Mucosa of stomach (tissue), 1 donor: ENCODE measurements at regions not wholly inside any gene's neighbourhood (a gene's known extent, or its start where the extent isn't known, plus 50 kb on each side); places are given as distances from the start of the nearest gene placed in this dataset.

Experiments used
- H3K27me3 ChIP-seq: one replicate; pipeline ENCODE4 v1.7.0; 2013; ENCODE audit warnings: mild to moderate bottlenecking, low read length; ENCODE audit not compliant: control insufficient read depth, insufficient read depth
- H3K36me3 ChIP-seq: one replicate; pipeline ENCODE4 v1.7.0; 2013; ENCODE audit warnings: low read length; ENCODE audit not compliant: control insufficient read depth, insufficient read depth
- H3K4me1 ChIP-seq: one replicate; pipeline ENCODE4 v1.7.0; 2013; ENCODE audit warnings: mild to moderate bottlenecking, low read length; ENCODE audit not compliant: control insufficient read depth, insufficient read depth
- H3K4me3 ChIP-seq: one replicate; pipeline ENCODE4 v1.7.0; 2013; ENCODE audit warnings: low read length
- H3K9ac ChIP-seq: one replicate; pipeline ENCODE4 v1.7.0; 2013; ENCODE audit warnings: mild to moderate bottlenecking, low read length, moderate library complexity
- H3K9me3 ChIP-seq: one replicate; pipeline ENCODE4 v1.7.0; 2013; ENCODE audit warnings: mild to moderate bottlenecking, low read length, moderate library complexity; ENCODE audit not compliant: control insufficient read depth
- donor health status: Pancreatic carcinoma.

DNA sequence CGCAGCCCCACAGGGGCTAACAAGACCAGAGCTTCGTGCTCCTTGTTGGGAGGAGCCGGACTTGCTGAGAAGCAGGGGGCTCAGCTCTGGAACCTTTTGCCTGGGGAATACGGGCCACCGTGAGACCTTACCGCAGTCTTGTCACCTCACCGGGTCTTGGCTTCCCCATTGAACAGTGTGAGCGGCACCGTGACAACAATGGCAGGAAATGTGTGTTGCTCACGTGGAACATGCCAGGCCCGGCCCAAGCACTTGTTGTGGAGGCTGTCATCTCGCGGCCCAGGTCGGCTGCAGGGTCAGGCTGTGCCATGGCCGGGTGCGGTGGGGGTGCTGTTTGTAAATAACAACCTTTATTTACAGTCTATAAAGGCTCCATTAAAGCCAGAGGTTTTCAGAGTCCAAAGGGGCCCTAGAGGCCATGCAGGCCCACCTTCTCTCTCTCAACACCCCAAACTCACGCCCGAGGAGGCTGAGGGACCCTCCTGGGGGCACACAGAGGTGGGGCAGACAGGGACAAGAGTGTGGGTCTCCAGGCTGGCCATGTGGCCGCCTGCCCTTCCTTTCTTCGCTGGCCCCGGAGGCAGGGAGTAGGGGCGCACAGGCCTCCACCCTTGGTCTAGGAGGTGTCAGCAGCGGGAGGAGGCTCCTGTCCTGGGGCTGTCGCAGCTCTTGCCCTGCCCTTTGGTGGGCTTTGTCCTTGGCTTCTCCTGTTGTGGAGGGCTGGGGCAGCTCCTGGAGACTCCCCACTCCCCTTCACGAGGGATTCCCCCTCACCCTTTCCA lies 79.7 kb downstream of the TSPAN17 start:
- H3K9me3 ChIP-seq, result no peaks in the 10 kb centered on the region
- H3K27me3 ChIP-seq, result peaks cover 26% of the 10 kb centered on the region
- no peak overlapping the region for H3K4me3 ChIP-seq

DNA sequence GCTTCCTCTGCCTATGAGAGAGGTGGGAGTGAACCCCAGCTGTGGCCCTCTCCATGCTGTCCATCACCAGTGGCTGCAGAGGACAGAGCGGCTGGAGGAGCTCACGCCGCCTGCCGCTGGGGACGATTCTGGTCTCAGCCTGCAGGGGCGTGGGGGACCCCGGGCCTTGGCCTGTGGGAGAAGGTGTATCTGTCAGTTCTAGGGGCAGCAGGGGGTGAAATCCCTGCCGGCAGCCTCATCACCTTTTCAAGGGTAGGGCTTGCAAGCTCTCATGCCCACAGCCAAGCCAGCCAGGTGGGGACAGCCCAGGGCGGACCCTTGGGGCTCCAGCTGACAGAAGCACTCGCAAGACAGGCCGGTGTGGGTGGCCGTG lies 80.2 kb downstream of the TSPAN17 start:
- H3K27me3 ChIP-seq, result peaks cover 25% of the 10 kb centered on the region
- H3K4me3 ChIP-seq, result no peak overlapping the region
- H3K9me3 ChIP-seq, result no peaks in the 10 kb centered on the region
- H3K4me1 ChIP-seq, result no peaks in the 10 kb centered on the region
- H3K9ac ChIP-seq, result no peak overlapping the region
- no peaks in the 10 kb centered on the region for H3K36me3 ChIP-seq

More for the DNA sequence above, 79.7 kb downstream of the TSPAN17 start:
- no peak overlapping the region for H3K9ac ChIP-seq
- H3K4me1 ChIP-seq, result no peaks in the 10 kb centered on the region
- no peaks in the 10 kb centered on the region for H3K36me3 ChIP-seq

DNA sequence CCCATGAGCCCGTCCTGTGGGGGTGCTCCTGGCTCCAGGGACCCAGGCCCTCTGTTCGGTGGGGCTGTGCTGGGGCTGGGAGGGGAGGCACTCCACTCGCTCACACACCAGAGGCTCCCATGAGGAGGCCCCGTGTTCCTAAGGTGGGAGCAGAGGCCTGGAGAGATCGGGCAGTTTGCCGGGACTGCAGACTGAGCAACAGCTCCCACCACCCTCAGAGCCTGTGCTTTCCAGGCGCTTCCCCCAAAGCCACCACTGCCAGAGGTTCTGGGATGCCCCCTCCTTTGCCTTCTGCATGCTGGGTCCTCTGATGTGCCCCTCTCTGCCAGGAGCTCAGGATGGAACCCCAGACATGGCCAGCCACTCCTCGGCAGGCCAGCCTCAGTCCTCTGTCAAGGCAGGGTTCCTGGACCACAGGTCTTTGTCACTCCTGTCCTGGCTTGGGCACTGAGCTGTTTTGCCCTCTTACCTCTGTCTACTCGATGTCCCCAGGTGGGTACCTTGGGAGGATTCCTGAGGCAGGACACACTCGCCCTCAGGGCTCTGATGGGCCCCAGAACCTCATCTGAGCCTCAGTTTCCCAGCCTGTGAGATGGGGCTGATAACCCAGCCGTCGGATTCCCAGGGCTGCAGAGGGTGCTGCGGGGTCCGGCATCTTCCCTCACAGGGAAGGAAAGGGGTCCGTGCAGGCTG lies 80.8 kb downstream of the TSPAN17 start:
- H3K9ac ChIP-seq, result no peak overlapping the region
- no peaks in the 10 kb centered on the region for H3K9me3 ChIP-seq
- H3K27me3 ChIP-seq, result peaks cover 22% of the 10 kb centered on the region
- no peaks in the 10 kb centered on the region for H3K4me1 ChIP-seq
- no peaks in the 10 kb centered on the region for H3K36me3 ChIP-seq
- H3K4me3 ChIP-seq, result no peak overlapping the region

DNA sequence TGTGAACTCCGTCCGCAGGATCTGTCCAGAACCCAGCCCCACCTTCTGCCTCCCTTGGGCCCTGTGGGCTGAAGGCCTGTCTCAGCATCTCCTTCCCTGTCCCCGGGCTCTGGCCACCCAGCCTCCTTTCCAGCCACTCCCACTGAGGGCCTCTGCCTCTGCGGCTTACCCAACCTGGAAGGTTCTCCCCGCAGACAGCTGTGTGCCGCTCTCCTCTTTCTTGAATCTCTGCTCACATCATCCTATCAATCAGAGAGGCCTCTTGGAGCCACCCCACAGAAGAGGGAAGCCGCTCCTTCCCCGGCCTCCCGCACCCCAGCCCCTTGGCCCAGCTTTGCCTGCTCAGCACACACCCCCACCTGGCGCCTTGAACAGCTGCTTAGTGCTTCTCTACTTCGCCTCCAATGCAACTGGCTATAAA lies 81.5 kb upstream of the UNC5A start:
- H3K36me3 ChIP-seq, result no peaks in the 10 kb centered on the region
- H3K9ac ChIP-seq, result no peak overlapping the region
- no peaks in the 10 kb centered on the region for H3K4me1 ChIP-seq
- no peak overlapping the region for H3K4me3 ChIP-seq
- peaks cover 18% of the 10 kb centered on the region for H3K27me3 ChIP-seq
- H3K9me3 ChIP-seq, result no peaks in the 10 kb centered on the region

DNA sequence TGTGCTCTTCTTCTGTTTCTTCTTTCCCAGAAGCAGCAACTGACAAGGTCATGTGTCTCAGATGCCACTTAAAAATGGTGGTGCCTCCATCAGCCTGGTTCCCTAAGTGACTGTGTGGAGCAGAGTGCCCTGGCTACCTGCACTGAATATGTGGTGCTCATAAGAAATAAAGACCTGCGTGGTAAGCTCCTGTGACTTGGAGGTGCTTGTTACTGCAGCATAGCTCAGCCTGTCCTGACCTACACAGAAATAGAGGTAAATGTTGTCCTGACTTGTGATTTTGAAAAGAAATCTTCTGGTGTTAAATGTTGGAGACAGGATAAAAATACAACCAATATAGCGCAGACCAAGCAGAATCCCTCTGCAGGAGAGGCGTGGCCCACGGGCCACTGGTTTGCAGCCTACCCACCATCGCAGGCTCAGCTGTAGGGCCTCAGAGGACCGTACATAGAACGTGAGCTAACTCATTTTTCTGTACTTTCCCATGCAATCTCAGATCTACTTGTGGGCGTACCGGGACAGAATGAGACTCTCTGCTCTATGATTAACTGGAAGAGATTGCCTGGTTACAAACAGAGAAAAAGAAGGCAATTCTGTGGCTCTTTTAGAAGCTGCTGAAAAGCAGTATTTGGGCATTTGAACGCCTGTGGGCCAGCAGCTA lies 79.4 kb upstream of the UNC5A start:
- Histone ChIP-seq H3K9me3 (no peaks in the 10 kb centered on the region), H3K4me3 (no peak overlapping the region), H3K4me1 (no peaks in the 10 kb centered on the region), H3K27me3 (peaks cover 16% of the 10 kb centered on the region), H3K9ac (no peak overlapping the region), H3K36me3 (no peaks in the 10 kb centered on the region)

DNA sequence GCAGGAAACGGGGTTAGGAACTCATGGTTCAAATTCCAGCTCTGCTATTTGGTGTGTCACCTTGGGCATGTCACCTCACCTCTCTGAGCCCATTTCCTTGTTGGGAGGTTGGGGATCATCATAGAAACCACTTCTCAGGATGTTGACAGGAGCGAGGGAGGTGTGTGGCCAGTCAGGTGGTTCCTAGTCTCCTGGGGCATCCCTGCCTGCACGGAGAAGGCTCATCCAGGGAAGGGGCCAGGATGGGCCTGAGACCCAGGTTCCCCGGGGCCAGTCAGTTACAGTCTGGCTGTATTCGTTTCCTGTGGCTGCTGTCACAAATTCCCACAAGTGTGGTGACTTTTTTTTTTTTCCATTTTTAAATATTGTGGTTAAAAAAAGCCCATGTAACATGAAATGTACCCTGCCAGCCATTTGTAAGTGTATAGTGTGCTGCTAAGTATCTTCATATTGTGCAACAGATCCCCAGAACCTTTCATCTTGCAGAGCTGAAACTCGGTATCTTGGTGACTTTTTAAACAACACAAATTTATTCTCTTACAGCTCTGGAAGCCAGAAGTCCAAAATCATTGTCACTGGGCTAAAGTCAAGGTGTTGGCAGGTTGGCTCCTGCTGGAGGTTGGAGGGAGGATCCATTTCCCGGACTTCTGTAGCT lies 78.7 kb upstream of the UNC5A start:
- no peak overlapping the region for H3K4me3 ChIP-seq
- peaks cover 9% of the 10 kb centered on the region for H3K27me3 ChIP-seq

DNA sequence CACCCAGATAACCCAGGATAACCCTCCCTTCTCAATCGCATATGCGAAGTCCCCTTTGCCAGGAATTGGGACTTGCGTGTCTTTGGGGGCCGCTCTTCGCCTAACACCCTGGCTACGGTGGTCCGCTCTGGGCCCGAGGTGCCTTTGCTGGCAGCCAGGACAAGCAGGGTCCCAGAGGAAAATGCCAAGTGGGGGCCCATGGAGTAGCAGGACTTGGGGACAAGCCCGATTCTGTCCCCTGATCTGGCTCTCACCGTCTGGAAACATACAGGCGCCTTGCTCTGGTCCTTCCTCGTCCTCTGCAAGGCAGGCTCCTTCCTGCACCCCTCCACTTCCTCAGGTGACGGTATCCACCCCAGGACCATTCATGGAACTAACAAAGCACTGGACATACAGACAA lies 78.1 kb upstream of the UNC5A start:
- Histone ChIP-seq H3K4me3 (no peak overlapping the region), H3K9ac (no peak overlapping the region), H3K4me1 (no peaks in the 10 kb centered on the region), H3K9me3 (no peaks in the 10 kb centered on the region), H3K36me3 (no peaks in the 10 kb centered on the region), H3K27me3 (peaks cover 3% of the 10 kb centered on the region)

More for the DNA sequence above, 78.7 kb upstream of the UNC5A start:
- Histone ChIP-seq H3K36me3 (no peaks in the 10 kb centered on the region), H3K9ac (no peak overlapping the region), H3K9me3 (no peaks in the 10 kb centered on the region), H3K4me1 (no peaks in the 10 kb centered on the region)

DNA sequence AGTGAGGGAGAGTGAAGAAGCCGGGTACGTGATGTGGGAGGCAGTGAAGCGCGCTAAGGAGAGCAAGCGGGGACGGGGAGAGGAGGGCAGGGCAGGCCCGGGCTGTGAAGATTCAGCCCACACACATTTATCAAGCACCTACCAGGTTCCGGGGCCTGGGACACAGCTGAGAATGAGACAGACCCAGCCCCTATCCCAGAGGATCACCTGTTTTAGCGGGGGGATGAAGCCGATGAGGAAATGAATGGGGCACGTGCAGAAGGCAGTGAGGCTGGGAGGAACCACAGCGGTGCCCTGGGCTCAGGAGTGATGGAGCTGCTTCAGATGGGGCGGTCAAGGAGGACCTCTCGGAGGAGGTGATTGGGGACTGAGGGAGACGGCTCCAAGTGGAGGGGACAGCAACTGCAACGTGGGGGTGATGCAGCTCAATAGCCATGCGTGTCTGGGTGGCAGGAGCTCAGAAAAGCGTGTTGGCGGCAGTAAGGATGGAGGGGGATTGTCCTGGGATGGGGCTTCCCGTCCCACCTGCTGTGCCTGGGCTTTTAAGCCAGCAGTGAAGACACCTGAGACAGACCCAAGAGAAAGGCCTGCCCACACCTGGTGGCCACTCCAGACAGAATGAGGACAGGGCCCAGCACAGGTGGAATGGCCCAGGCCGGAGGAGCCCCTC lies 77.5 kb upstream of the UNC5A start:
- peaks cover 6% of the 10 kb centered on the region for H3K27me3 ChIP-seq
- no peaks in the 10 kb centered on the region for H3K36me3 ChIP-seq
- no peaks in the 10 kb centered on the region for H3K4me1 ChIP-seq
- no peaks in the 10 kb centered on the region for H3K9me3 ChIP-seq
- no peak overlapping the region for H3K4me3 ChIP-seq
- H3K9ac ChIP-seq, result no peak overlapping the region

DNA sequence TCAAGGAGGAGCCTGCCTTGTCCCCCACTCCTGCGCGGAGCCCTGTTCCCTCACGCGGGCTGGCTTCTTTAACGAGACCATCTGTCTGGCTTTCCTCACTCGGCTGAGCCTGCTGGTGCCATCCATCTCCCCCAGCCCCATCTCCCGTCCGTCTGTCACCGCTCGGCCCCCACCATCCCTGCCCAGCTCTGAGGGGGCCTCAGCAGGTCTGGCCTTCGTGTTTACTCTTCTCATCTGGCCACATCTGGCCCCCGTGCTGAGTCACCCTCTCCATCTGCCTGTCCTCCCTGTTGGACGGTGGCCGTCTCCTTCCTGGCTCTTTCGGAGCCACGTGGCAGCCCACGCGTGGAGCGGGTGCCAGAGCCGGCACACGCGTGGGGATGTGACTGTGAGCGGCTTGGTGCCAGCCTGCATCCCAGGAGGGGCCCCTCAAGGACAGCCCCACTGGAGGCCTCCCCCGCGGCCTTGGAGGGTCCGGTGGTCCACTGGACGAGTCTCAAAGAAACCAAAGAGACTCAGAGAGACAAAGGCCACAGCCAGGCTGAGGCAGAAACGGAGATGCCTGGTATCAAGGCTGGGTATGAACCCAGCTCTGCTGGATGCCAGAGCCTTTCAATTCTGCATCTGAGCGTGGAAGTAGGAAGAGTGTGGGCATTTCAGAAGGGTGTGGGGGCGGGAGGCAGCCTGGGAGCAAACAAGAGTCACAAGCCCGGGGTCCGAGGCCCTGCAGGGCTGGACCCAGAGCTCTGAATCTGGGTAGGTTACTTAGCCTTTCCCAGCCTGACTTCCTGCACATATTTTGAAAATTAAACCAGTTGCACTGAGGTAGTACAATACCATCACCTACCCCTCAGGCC lies 76.7 kb upstream of the UNC5A start:
- no peaks in the 10 kb centered on the region for H3K4me1 ChIP-seq
- no peak overlapping the region for H3K4me3 ChIP-seq
- no peak overlapping the region for H3K9ac ChIP-seq
- H3K27me3 ChIP-seq, result peaks cover 6% of the 10 kb centered on the region
- H3K9me3 ChIP-seq, result no peaks in the 10 kb centered on the region
- H3K36me3 ChIP-seq, result no peaks in the 10 kb centered on the region

DNA sequence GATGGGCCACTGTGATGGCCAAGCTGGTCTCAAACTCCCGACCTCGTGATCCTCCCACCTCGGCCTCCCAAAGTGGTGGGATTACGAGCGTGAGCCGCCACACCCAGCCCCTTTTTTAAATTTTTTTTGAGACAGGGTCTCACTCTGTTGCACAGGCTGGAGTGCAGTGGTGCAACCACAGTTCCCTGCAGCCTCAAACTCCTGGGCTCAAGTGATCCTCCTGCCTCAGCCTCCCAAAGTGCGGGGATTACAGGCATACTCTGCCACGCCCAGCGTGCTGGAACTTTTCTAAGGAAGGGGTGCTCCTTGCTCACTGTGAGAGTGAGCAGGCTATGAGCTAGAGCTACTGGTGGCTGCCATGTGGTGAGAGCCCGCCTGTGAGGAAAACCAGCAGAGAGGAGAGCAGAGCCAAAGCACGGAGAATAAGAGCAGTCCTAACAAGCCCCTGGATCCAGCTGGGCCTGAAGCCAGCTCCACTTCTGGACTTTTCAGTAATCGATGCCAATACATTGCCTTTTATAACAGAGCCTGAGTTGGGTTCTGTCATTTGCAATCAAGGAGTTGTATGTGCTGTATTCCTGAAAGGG lies 75.5 kb upstream of the UNC5A start:
- Histone ChIP-seq H3K4me1 (no peaks in the 10 kb centered on the region), H3K27me3 (peaks cover 13% of the 10 kb centered on the region)

More for the DNA sequence above, 75.5 kb upstream of the UNC5A start:
- Histone ChIP-seq H3K36me3 (no peaks in the 10 kb centered on the region), H3K9ac (no peak overlapping the region), H3K4me3 (no peak overlapping the region), H3K9me3 (no peaks in the 10 kb centered on the region)
